Urinary bladder (tissue), 3 donors: ENCODE measurements at regions not wholly inside any gene's neighbourhood (a gene's known extent, or its start where the extent isn't known, plus 50 kb on each side); places are given as distances from the start of the nearest gene placed in this dataset.
"Not testable (repeated sequence)": the region's sequence is repeated elsewhere in the genome, so short reads cannot be mapped to it uniquely, and the experiment has no call there.

ENCODE experiments used
- DNase-seq: peaks from one replicate; pipeline ENCODE4 v3.0.0-alpha.2; 2015; ENCODE audit errors: extremely low spot score
- H3K27ac ChIP-seq: one replicate; pipeline ENCODE4 v1.5.1; 2013; ENCODE audit warnings: low read depth, mild to moderate bottlenecking, moderate library complexity
- H3K36me3 ChIP-seq: one replicate; pipeline ENCODE4 v1.6.1; 2013; ENCODE audit warnings: mild to moderate bottlenecking, moderate library complexity; ENCODE audit not compliant: insufficient read depth
- H3K4me1 ChIP-seq: one replicate; pipeline ENCODE4 v1.6.1; 2013; ENCODE audit warnings: mild to moderate bottlenecking, moderate library complexity; ENCODE audit not compliant: insufficient read depth
- H3K4me3 ChIP-seq: one replicate; pipeline ENCODE4 v1.5.1; 2013; ENCODE audit warnings: low read depth, low read length
- WGBS: extraction: QIAGEN DNeasy Blood & Tissue Kit; methylation state at CpG from one replicate; pipeline ENCODE4 v1.1.7; 2013; 5-methylcytosine and 5-hydroxymethylcytosine counted together
- donor health status: healthy with polysubstance abuse.
- donor health status: healthy.

GRCh38 chr6:28634761-28635546 lies 109.3 kb downstream of the GPX5 start:
- H3K4me1 ChIP-seq: no peaks in the 10 kb centered on the region
- DNase-seq: no peak
- under 1% methylated on average over 48 of the region's 48 CpGs for WGBS
- H3K36me3 ChIP-seq: no peaks in the 10 kb centered on the region
- peak overlapping the region; percentile 8 for H3K4me3 ChIP-seq
- H3K27ac ChIP-seq: no peak overlapping the region

- H3K36me3 ChIP-seq: no peaks in the 10 kb centered on the region
- 6% methylated on average over 20 of the region's 20 CpGs for WGBS
- H3K27ac ChIP-seq: no peak overlapping the region
- DNase-seq: no peak
- H3K4me1 ChIP-seq: no peaks in the 10 kb centered on the region
- no peak overlapping the region for H3K4me3 ChIP-seq
Observed at GRCh38 chr6:28635547-28636158, 110.0 kb downstream of the GPX5 start.

- no peak overlapping the region for H3K27ac ChIP-seq
- H3K4me3 ChIP-seq: no peak overlapping the region
- no peaks in the 10 kb centered on the region for H3K36me3 ChIP-seq
- no peaks in the 10 kb centered on the region for H3K4me1 ChIP-seq
- 62% methylated on average over 21 of the region's 21 CpGs for WGBS
- no peak for DNase-seq
Observed at GRCh38 chr6:28638787-28639430, 113.2 kb downstream of the GPX5 start.

- not testable (repeated sequence) for H3K4me1 ChIP-seq, H3K36me3 ChIP-seq, H3K27ac ChIP-seq, DNase-seq, H3K4me3 ChIP-seq
- 94% methylated on average over 47 of the region's 47 CpGs for whole genome bisulfite sequencing
Observed at GRCh38 chr6:28639445-28640290, 114.0 kb downstream of the GPX5 start.

- H3K27ac ChIP-seq: no peak overlapping the region
- H3K4me3 ChIP-seq: no peak overlapping the region
- 21% methylated on average over 9 of the region's 9 CpGs for WGBS
- H3K4me1 ChIP-seq: no peaks in the 10 kb centered on the region
- no peaks in the 10 kb centered on the region for H3K36me3 ChIP-seq
- no peak for DNase-seq
Observed at GRCh38 chr6:28643017-28643740, 117.5 kb downstream of the GPX5 start.

GRCh38 chr6:28646650-28647049 lies 121.0 kb downstream of the GPX5 start:
- H3K27ac ChIP-seq: no peak overlapping the region
- no peak for DNase-seq
- 17% methylated on average over 1 of the region's 1 CpG for WGBS
- no peaks in the 10 kb centered on the region for H3K36me3 ChIP-seq
- no peaks in the 10 kb centered on the region for H3K4me1 ChIP-seq
- H3K4me3 ChIP-seq: no peak overlapping the region

- no peaks in the 10 kb centered on the region for H3K4me1 ChIP-seq
- under 1% methylated on average over 27 of the region's 27 CpGs for WGBS
- peak overlapping the region; percentile 26 for H3K4me3 ChIP-seq
- H3K36me3 ChIP-seq: no peaks in the 10 kb centered on the region
- DNase-seq: peak; percentile 67
- H3K27ac ChIP-seq: no peak overlapping the region
Observed at GRCh38 chr6:28648035-28648877, 122.6 kb downstream of the GPX5 start.

- 6% methylated on average over 10 of the region's 10 CpGs for WGBS
- DNase-seq: no peak
- Histone ChIP-seq H3K4me3 (peak overlapping the region; percentile 26), H3K27ac (no peak overlapping the region), H3K36me3 (no peaks in the 10 kb centered on the region), H3K4me1 (no peaks in the 10 kb centered on the region)
Observed at GRCh38 chr6:28648878-28649375, 123.2 kb downstream of the GPX5 start.

GRCh38 chr6:28651161-28651560 lies 125.5 kb downstream of the GPX5 start:
- WGBS: 95% methylated on average over 6 of the region's 6 CpGs
- Histone ChIP-seq H3K36me3 (no peaks in the 10 kb centered on the region), H3K27ac (no peak overlapping the region), H3K4me3 (no peak overlapping the region), H3K4me1 (no peaks in the 10 kb centered on the region)
- DNase-seq: no peak

GRCh38 chr6:28653876-28654275 lies 128.2 kb downstream of the GPX5 start:
- peaks cover 2% of the 10 kb centered on the region for H3K4me1 ChIP-seq
- H3K27ac ChIP-seq: no peak overlapping the region
- DNase-seq: no peak
- no peaks in the 10 kb centered on the region for H3K36me3 ChIP-seq
- WGBS: 89% methylated on average over 4 of the region's 4 CpGs
- H3K4me3 ChIP-seq: no peak overlapping the region

- no peak overlapping the region for H3K4me3 ChIP-seq
- H3K36me3 ChIP-seq: no peaks in the 10 kb centered on the region
- H3K4me1 ChIP-seq: peaks cover 2% of the 10 kb centered on the region
- 81% methylated on average over 5 of the region's 5 CpGs for WGBS
- no peak for DNase-seq
- no peak overlapping the region for H3K27ac ChIP-seq
Observed at GRCh38 chr6:28655164-28655563, 129.5 kb downstream of the GPX5 start.

- H3K36me3 ChIP-seq: no peaks in the 10 kb centered on the region
- DNase-seq: no peak
- no peak overlapping the region for H3K4me3 ChIP-seq
- no peak overlapping the region for H3K27ac ChIP-seq
- H3K4me1 ChIP-seq: peaks cover 2% of the 10 kb centered on the region
- 26% methylated on average over 3 of the region's 3 CpGs for WGBS
Observed at GRCh38 chr6:28656715-28657114, 131.0 kb downstream of the GPX5 start.
